GM13976 (cell line): ENCODE measurements at regions not wholly inside any gene's neighbourhood (a gene's known extent, or its start where the extent isn't known, plus 50 kb on each side); places are given as distances from the start of the nearest gene placed in this dataset.

ENCODE experiments used
- DNase-seq: peaks from one replicate; pipeline ENCODE4 v3.0.0; 2012; ENCODE audit warnings: low spot score
- in situ Hi-C: fragments of 300-500 bp; cut with MboI; formaldehyde crosslinking; loops from one replicate; pipeline ENCODE4 v1.12.0; 2022; ENCODE audit warnings: low sequenced_read_pairs, mixed read lengths, inconsistent platforms; ENCODE audit not compliant: unreplicated experiment
- TF ChIP-seq, protein P1 (sequence below): IDR thresholded peaks from 2 replicates; pipeline ENCODE4 v1.5.1; 2012; ENCODE audit warnings: borderline replicate concordance, mild to moderate bottlenecking; ENCODE audit not compliant: insufficient read depth; ENCODE audit errors: extremely low read depth, missing control alignments, control extremely low read depth

DNA sequence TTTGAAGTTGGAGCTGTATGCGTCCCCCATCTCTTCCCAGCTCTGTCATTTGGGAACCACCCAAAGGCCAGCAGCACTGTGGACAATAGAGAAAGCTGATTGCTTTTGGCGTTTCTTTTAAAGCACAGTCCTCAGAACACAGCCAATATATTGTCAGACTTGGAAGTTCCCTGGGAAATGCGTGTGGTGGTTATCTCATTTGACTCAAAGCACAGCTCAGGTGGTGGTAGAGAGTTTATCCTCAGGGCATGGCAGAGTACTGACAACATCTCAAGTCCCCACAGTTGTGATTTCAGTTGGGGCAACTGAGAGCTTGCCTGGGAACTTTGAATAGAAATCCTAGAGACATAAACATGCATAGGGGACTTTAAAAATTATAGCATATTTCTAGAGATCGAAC, 601.3 kb downstream of the ETS1 start:
- TF ChIP-seq, protein P1, sequence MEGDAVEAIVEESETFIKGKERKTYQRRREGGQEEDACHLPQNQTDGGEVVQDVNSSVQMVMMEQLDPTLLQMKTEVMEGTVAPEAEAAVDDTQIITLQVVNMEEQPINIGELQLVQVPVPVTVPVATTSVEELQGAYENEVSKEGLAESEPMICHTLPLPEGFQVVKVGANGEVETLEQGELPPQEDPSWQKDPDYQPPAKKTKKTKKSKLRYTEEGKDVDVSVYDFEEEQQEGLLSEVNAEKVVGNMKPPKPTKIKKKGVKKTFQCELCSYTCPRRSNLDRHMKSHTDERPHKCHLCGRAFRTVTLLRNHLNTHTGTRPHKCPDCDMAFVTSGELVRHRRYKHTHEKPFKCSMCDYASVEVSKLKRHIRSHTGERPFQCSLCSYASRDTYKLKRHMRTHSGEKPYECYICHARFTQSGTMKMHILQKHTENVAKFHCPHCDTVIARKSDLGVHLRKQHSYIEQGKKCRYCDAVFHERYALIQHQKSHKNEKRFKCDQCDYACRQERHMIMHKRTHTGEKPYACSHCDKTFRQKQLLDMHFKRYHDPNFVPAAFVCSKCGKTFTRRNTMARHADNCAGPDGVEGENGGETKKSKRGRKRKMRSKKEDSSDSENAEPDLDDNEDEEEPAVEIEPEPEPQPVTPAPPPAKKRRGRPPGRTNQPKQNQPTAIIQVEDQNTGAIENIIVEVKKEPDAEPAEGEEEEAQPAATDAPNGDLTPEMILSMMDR = no peak
- no peak for DNase-seq
- in situ Hi-C loops = no loop called here

DNA sequence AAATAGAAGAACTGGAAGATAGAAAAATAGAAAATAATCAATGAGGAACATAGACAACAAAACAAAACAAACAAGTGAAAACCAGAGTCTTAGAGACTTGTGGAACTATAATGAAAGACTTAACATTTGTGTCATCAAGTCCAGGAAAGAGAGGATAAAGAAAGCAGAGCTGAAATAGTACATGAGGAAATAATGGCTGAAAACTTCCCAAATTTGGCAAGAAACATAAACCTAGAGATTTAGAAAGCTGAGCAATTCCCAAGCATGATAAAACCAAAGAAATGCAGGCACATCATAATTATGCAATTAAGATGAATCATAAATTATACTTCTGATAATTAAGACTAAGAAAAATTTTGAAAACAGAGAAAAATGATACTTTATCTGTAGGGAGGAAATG, 614.5 kb downstream of the ETS1 start:
- in situ Hi-C loops = no loop called here
- TF ChIP-seq, protein P1 = no peak
- no peak for DNase-seq

DNA sequence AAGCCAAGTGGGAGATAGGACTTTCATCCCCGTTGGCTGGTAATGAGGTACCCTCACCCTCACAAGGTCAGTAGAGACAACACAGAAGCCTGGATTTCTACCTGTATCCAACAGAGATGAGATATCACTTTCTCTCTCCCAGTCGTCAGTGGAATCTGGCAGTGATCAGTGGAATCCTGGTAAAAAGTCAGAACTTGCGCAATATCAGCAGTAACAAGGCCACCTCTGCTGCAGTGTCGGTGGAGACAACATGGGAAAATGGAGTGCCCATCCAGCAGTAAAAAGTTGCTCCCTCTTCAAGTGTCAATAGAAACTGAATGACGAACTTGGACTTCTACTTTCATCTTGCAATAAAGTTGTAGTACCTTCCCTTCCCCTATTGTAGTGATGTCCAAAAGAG, 615.9 kb downstream of the ETS1 start:
- in situ Hi-C loops = no loop called here
- TF ChIP-seq, protein P1 = no peak

DNA sequence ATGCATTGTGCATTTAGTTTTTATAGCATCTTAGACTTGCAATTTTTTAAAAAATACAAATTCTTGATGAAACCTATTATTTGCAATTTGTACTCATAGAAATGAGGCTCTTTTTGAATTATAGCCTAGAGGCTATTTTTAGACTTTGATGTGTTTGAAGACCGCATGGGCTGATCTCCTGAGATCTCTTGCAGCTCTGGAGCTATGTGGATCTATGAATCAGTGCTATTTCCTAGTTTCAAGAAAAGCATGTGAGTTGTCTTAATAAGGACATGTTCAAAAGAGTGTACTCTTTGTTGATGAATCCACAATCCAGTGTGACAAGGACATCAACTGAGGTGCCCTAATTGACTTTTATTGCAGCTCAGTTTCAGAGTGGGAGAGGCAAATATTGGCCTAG, 620.5 kb downstream of the ETS1 start:
- no peak for DNase-seq
- TF ChIP-seq, protein P1 = no peak
- in situ Hi-C loops = no loop called here

More for the DNA sequence above, 615.9 kb downstream of the ETS1 start:
- DNase-seq = no peak

DNA sequence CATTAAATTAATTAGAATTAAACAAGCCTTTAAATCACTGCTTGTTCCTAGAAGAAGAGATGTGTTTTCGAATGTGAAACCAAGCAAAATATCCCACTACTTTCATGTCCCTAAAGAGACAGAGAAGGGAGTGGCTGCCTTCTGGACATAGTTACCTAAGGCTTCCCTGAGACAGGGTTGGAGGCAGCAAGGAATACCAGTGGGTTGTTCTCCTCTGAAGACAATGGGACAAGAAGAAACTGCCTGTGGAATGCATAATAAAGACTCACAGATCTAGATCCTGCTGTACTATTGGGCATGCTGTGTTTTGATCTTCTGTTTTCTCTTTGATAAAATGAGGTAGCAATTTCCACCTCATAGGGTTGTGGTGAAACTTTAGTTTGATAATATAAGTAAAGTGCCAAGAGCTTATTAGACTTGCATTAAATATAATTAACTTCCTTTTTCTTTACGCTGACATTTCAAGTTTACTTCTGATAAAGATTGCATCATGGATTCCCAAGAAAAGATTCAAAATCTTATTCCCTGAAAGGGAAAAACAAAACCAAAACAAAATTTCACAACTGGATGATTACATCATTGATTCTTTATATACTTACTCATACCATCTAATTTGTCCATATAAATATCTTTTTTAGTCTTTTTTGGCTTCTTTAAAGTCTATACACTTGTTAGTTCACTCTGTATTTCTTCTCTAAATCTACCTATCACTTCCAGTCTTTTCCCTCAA, 621.3 kb downstream of the ETS1 start:
- DNase-seq = no peak
- in situ Hi-C loops = no loop called here
- TF ChIP-seq, protein P1 = no peak

DNA sequence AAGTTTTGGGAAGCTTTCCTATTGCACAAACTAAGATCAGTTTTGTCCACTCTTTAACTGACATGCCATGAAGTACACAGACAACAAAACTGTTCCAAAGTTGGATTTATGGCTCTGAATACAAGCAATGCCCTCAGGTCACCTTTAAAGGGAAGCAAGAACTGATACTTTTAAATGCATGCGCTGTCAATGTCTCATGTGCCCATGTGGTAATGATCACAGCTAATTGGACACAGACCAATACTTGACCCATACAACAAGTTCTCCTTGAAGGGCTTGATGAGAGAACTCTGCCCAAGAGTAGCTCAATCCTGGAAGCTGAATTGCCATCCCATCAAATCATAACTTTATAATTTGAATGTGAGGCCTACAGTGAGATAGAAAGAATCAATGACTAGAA, 624.9 kb downstream of the ETS1 start:
- TF ChIP-seq, protein P1 = no peak
- no peak for DNase-seq
- in situ Hi-C loops = no loop called here
